Lung microvascular endothelial cell (primary cell): ENCODE measurements at regions not wholly inside any gene's neighbourhood (a gene's known extent, or its start where the extent isn't known, plus 50 kb on each side); places are given as distances from the start of the nearest gene placed in this dataset.
"Not testable (repeated sequence)": the region's sequence is repeated elsewhere in the genome, so short reads cannot be mapped to it uniquely, and the experiment has no call there.

Source experiments
- DNase-seq, 2 donors: peaks; one replicate each; pipeline versions ENCODE4 v3.0.0 to v3.0.0-alpha.2; 2010; ENCODE audit warnings: low read depth in 2 of 2

DNA sequence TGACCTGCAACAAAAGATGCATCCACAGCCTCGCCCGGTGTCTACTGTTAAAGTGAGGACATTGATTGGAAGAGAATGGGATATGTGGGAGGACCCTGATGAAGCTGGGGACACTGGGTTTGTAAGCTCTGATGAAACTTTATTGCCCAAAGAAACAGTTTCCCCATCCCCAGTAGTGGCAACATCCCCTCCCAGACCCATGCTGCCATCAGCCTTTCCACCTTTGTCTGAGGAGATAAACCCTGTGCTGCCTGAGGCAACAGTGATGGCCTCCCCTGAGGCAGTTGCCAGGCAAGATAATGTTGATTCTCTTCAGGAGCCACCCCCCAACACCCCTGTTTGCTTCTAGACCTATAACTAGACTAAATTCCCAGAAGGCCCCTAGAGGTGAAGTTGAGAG lies 234.0 kb downstream of the TFAP2B start:
- not testable (repeated sequence) for DNase-seq

DNA sequence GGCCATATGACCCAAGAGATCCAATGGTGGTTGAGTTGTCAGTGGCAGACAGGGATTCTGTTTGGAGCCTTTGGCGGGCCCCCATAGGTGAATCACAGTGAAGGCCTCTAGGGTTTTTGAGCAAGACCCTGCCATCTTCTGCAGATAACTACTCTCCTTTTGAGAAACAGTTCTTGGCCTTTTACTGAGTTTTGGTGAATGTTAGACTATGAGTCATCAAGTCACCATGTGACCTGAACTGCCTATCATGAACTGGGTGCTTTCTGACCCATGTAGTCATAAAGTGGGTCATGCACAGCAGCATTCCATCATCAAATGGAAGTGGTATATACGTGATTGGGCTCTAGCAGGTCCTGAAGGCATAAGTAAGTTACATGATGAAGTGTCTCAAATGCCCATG lies 236.6 kb downstream of the TFAP2B start:
- not testable (repeated sequence) for DNase-seq

DNA sequence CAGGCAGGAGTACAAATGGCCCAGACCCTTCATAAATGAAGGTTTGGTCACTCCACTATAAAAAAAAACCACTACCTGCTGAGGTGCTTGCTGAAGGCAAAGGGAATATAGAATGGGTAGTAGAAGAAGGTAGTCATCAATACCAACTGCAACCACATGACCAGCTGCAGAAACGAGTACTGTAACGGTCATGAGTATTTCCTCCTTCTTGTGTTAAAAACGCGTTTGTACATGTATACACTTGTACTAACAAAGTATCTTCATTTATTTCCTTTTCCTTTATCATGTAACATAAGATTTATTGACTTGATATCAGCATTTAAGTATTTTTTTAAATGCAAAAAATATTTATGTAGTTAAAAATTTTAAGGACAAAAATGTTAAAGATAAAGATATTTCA lies 238.6 kb downstream of the TFAP2B start:
- DNase-seq, result no peak

GRCh38 chr6:51060262-51060762 lies 241.6 kb downstream of the TFAP2B start:
- no peak for DNase-seq

GRCh38 chr6:51062166-51062722 lies 243.6 kb downstream of the TFAP2B start:
- DNase-seq, result no peak

GRCh38 chr6:51077821-51078518 lies 259.3 kb downstream of the TFAP2B start:
- no peak for DNase-seq

DNA sequence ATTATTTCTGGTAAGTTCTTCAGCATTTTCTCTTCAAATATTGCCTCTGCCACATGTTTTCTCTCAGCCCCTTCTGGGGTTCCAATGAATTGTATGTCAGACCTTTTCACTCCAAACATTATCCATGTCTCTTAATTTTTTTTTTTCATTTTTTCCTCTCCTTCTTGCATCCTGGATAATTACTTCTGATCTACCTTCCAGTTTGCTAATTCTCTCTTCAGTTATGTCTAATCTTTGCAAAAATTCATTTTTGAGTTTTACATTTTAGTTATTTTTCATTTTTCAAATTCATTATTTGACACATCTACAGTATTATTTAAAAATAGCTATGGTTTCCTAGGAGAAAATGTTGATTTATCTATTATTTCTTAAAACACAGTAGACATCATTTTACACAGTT lies 271.7 kb downstream of the TFAP2B start:
- no peak for DNase-seq

GRCh38 chr6:51093871-51094270 lies 275.2 kb downstream of the TFAP2B start:
- DNase-seq, result no peak

DNA sequence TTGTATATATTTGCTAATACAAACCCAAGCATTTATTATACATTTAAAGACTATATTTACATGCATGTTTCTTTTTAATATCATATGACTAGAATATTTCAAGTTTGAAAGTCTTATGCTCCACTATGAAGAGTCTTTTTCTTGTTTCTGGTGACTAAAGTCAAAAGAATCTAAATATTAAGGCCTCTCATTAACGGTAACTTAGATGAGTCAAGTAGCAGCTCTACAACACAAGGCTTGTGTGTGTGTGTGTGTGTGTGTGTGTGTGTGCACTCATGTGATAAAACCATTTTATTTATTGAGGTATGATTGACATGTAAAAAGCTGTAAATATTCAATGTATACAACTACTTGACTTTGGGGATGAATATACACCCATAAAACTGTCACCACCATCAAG lies 275.6 kb downstream of the TFAP2B start:
- DNase-seq, result no peak

- no peak for DNase-seq
Observed at GRCh38 chr6:51098246-51098645, 279.6 kb downstream of the TFAP2B start.

GRCh38 chr6:51098791-51099190 lies 280.1 kb downstream of the TFAP2B start:
- no peak for DNase-seq

DNA sequence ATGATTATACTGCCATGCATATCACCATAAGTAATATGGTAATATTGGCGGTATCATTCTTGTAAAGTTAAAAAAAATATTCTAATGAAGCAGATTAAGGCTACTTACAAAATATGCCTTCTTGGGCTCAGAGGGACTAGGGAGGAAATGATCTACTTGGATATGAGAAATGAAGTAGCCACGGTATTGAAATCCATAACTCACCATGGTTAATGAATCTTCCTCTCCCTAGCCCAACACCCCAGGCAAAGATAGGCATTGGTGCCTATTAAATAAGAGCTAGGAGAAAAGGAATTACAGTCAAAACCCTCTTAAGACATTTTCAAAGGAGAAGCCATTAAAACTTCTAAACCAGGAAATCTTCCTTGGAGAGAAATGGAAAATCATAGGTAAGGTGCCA lies 280.5 kb downstream of the TFAP2B start:
- DNase-seq, result no peak

DNA sequence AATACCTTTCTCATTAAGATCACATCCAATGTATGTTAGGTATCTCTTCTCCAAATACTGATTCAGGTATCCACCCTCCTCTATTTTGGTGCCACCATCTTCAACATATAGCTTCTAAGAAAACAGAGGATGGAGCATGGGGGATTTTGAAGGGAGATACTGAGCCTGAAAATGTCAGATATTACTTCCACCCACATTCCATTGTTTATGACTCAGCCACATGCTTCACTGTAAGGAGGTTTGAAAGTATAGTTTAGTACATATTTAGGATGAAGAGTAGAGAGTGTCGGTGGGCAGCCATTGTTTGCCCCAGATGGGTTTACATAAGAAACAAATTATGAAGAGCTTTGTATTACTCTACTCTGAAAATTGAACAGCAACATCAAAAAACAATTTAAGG lies 286.7 kb downstream of the TFAP2B start:
- DNase-seq, result no peak

DNA sequence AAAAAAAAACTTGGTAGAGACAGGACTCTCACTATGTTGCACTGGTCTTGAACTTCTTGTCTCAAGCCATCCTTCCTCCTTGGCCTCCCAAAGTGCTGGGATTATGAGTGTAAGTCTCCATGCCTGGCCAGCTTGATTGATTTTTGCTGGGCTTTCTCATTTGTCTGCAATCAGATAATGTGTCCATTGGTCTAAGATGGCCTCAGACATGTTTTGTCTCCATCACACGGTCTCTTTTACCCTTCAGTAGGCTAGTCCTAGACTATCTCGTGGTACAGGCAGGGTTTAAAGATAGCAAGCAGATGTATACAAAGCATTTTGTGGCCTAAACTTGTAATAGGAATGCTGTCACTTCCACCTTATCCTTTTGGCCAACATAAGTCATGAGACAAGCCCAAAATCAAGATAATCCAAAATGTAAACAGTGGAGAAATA lies 289.1 kb downstream of the TFAP2B start:
- DNase-seq, result no peak

DNA sequence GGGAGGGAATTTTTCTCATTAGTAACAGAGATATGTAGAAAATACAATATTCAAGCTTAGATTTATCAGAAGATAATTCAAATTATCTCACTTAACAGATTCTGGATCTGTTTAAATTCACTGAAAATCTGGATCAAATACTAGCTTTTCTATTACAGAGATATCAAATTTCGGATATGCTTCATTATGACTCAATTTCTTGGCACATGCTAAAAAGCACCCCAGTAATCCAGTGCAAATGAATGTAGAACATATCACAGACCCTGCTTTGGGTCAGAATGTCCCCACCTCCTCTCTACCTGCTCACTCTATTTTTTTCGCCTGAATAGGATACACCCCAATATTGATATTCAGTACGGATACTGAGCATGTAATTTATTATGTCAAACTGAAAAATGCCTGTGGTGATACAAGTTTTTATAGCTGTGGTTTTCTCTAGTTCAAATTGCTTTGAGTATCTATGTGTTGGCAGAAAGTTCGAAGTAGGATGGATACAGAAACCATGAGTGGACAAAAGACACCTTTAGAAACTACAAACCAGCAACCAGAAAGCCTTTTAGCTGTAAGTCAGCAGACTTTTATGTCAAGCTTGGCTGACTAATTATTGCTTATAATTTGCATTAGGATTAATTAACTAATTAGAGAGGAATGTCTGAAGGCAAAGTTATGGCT lies 290.0 kb downstream of the TFAP2B start:
- no peak for DNase-seq

- DNase-seq, result no peak
Observed at GRCh38 chr6:51112731-51113130, 294.1 kb downstream of the TFAP2B start.

DNA sequence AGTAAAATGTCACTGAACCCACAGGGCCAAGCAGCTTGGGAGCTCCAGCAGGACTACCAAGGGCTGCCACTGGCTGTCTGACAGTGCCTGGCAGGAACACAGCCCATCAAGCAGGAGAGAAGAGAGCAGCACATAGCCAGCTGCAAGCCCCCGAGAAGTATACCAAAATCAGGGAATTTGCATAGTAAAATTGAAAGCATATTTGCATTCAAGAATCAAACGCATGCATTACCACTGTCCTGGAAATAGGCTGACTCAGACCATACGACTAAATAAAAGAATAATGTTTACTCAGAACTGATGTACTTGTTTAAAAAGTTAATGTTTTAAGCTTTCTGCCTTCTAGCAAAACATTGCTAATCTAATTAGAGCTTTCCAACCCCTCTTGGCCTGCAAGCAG lies 298.1 kb downstream of the TFAP2B start:
- DNase-seq, result no peak

DNA sequence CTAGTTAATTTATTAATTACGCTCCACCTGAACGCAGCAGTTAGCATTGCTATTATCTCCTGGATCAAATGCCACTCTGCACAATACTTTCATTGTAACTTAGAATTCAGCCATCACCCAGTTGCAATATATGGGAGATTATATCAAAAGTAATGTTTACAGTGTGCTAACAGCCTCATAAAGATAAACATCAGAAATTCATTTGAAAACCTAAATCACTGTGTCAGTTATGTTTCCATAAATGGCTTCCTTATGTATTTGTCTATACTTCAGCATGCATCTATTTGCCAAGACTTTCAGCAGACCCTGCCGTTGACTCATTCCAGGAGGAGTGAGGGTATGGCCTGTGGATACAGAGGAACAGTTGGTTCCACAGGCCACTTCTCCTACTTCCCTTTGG lies 300.1 kb downstream of the TFAP2B start:
- DNase-seq, result no peak

- DNase-seq, result no peak
Observed at GRCh38 chr6:51120016-51120415, 301.3 kb downstream of the TFAP2B start.

DNA sequence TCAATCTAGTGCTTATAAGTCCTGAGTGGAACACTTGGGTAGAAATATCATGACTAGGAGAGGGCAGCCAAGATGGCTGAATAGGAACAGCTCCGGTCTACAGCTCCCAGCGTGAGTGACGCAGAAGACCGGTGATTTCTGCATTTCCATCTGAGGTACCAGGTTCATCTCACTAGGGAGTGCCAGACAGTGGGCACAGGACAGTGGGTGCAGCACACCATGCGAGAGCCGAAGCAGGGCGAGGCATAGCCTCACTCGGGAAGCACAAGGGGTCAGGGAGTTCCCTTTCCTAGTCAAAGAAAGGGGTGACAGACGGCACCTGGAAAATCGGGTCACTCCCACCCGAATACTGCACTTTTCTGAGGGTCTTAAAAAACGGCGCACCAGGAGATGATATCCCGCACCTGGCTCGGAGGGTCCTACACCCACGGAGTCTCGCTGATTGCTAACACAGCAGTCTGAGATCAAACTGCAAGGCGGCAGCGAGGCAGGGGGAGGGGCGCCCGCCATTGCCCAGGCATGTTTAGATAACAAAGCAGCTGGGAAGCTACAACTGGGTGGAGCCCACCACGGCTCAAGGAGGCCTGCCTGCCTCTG lies 302.8 kb downstream of the TFAP2B start:
- DNase-seq, result not testable (repeated sequence)

- no peak for DNase-seq
Observed at GRCh38 chr6:51129043-51129442, 310.4 kb downstream of the TFAP2B start.

- DNase-seq, result no peak
Observed at GRCh38 chr6:51137777-51138176, 319.1 kb downstream of the TFAP2B start.
